Vagina (tissue), 2 donors: ENCODE measurements at regions not wholly inside any gene's neighbourhood (a gene's known extent, or its start where the extent isn't known, plus 50 kb on each side); places are given as distances from the start of the nearest gene placed in this dataset.

Experiments used
- CTCF ChIP-seq, 3 experiments: fragments of 450-650 bp in 2 of 3; fragments of 200-600 bp in 1 of 3; sonication (generic) in 1 of 3; IDR thresholded peaks; one replicate each; pipeline ENCODE4 v1.5.1; 2017 to 2019; ENCODE audit warnings: antibody characterized with exemption in 3 of 3, mild to moderate bottlenecking in 2 of 3, moderate library complexity in 2 of 3
- POLR2A ChIP-seq, 2 donors: fragments of 450-650 bp; IDR thresholded peaks; one replicate each; pipeline ENCODE4 v1.6.1; 2017; ENCODE audit warnings: antibody characterized with exemption in 2 of 2, mild to moderate bottlenecking in 2 of 2, moderate library complexity in 2 of 2
- POLR2AphosphoS5 ChIP-seq, 2 donors: sonication (generic); formaldehyde crosslinking; IDR thresholded peaks; one replicate each; pipeline ENCODE4 v1.9.0; 2017; ENCODE audit warnings: antibody characterized with exemption in 2 of 2, mild to moderate bottlenecking in 2 of 2, low read depth in 1 of 2; ENCODE audit not compliant: insufficient read depth in 1 of 2

DNA sequence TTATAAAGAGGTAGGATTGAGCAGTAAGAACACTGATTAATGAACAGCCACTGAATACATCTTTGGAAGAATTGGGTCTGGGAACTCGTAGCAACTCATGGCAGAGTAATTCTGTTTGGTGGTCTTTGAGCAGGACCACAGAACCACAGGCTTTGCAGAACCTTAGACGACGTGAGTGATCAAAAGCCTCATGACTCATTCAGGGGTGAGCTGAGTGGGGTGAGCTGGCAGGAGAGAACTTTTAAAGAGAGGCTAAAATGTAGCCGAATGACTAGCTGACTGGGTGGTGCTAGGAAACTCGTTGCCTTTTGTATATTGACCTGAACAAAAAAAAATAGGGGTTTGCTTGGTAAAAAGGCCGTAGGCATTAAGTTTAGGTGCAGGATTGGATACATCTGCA lies 313.8 kb downstream of the TGFB2 start:
- TF ChIP-seq CTCF (IDR thresholded peaks at IDR 0.05) = no peak
- TF ChIP-seq POLR2A (IDR thresholded peaks at IDR 0.05) = no peak
- no peak for TF ChIP-seq POLR2AphosphoS5 (IDR thresholded peaks at IDR 0.05; ENCODE audit: insufficient read depth in 1 of 2, low read depth in 1 of 2)
